ENCODE measurements at regions not wholly inside any gene's neighbourhood (a gene's known extent, or its start where the extent isn't known, plus 50 kb on each side); places are given as distances from the start of the nearest gene placed in this dataset.

DNA sequence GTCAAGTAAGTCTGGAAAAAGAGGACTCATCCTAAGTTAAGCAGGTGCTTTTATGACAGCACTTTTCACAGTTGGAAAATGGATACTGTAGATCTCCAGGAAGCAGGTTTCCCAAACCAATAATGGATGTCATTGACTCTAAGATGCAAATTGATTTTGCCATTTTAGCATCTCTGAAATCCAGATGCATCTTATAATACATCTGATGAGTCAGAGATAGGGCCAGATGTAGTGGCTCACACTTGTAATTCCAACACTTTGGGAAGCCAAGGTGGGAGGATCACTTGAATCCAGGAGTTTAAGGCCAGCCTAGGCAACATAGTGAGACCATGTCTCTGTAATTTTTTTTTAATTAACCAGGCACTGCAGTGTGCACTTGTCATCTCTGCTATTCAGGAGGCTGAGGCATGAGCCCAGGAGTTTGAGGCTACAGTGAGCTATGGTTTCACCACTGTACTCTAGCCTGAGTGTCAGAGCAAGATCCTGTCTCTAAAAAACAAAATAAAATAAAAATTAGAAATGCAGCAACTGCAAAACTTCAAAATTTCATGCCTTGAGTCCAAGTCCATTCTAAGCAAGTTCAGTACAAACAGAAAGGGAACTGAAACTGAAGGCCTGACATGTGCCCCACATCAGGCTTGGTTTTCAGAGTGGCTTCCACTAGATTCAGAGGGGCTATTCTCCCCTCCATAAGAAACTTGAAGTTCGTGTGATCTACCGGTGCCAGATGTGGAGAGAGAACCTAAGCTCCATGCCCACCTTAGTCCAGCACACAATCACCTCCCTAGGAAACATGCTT, 267.8 kb upstream of the NCKAP5 start:
- Histone ChIP-seq H3K4me1 (no peaks in the 10 kb centered on the region), H3K36me3 (ENCODE audit: control insufficient read depth, insufficient read depth, low read length) (no peaks in the 10 kb centered on the region), H3K27me3 (replicated peaks; ENCODE audit: control insufficient read depth, insufficient read depth, low read length) (no peaks in the 10 kb centered on the region), H3K4me3 (ENCODE audit: low read depth, low read length) (no peak overlapping the region), H3K9me3 (no peaks in the 10 kb centered on the region)
- ChIA-PET POLR2A (no interaction called here), CTCF (no interaction called here)
- BruUV-seq (replicated peaks): no TSS peak
- no peaks in the 10 kb centered on the region for H3K9me3 Mint-ChIP-seq (ENCODE audit: unreplicated experiment)
- H3K27me3 Mint-ChIP-seq (ENCODE audit: insufficient read depth, unreplicated experiment): no peaks in the 10 kb centered on the region
- H3K36me3 Mint-ChIP-seq (ENCODE audit: insufficient read depth, unreplicated experiment): no peaks in the 10 kb centered on the region
- no peak overlapping the region for H3K4me3 Mint-ChIP-seq (ENCODE audit: unreplicated experiment)
- intact Hi-C loops (cut with micrococcal nuclease; ENCODE audit: unreplicated experiment): no loop called here
- no peak for DNase-seq
- no peak overlapping the region for H3K27ac Mint-ChIP-seq (ENCODE audit: unreplicated experiment)
- TF ChIP-seq, protein P1, sequence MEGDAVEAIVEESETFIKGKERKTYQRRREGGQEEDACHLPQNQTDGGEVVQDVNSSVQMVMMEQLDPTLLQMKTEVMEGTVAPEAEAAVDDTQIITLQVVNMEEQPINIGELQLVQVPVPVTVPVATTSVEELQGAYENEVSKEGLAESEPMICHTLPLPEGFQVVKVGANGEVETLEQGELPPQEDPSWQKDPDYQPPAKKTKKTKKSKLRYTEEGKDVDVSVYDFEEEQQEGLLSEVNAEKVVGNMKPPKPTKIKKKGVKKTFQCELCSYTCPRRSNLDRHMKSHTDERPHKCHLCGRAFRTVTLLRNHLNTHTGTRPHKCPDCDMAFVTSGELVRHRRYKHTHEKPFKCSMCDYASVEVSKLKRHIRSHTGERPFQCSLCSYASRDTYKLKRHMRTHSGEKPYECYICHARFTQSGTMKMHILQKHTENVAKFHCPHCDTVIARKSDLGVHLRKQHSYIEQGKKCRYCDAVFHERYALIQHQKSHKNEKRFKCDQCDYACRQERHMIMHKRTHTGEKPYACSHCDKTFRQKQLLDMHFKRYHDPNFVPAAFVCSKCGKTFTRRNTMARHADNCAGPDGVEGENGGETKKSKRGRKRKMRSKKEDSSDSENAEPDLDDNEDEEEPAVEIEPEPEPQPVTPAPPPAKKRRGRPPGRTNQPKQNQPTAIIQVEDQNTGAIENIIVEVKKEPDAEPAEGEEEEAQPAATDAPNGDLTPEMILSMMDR (IDR thresholded peaks at IDR 0.05; ENCODE audit: insufficient read depth in 1 of 2, low read depth in 1 of 2, low read length in 1 of 2, severe bottlenecking in 1 of 2, unreplicated experiment in 1 of 2): no peak
- H3K4me1 Mint-ChIP-seq (ENCODE audit: low read depth, unreplicated experiment): no peaks in the 10 kb centered on the region

DNA sequence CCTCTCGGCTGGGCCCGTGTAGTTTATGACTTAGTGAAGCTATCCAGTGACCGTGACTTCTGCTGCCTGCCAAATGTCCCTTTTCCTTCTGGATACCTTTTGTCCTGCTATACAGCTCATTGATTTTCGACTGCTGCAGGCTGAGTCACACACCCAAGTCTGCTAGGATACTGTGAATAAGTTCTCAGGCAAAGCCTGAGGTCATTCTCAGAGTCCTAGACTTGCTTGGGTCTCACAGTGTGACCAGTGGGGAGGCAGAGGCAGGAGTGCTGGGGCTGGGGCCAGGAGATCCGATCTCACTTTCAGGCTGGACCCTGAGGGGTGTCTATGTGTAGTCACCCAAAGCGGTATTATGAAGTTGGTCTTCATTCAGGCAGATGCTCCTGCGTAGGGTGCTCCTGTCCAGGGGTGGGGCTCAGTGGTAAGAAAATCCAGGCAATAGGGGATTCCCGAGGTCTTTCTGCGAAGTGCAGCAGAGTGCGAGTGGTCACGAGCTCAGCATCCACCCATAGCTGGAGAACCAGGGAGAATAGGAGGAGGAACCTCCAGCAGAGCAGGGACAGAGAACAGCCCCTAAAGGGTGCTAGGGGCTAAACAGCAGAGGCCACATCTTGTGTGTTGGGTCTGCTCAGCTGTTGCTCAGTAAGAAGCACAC, 268.6 kb upstream of the NCKAP5 start:
- no peak for DNase-seq
- ChIA-PET CTCF (no interaction called here), POLR2A (no interaction called here)
- no peaks in the 10 kb centered on the region for H3K9me3 Mint-ChIP-seq (ENCODE audit: unreplicated experiment)
- no peaks in the 10 kb centered on the region for H3K36me3 Mint-ChIP-seq (ENCODE audit: insufficient read depth, unreplicated experiment)
- TF ChIP-seq, protein P1 (IDR thresholded peaks at IDR 0.05; ENCODE audit: insufficient read depth in 1 of 2, low read depth in 1 of 2, low read length in 1 of 2, severe bottlenecking in 1 of 2, unreplicated experiment in 1 of 2): no peak
- H3K4me3 Mint-ChIP-seq (ENCODE audit: unreplicated experiment): no peak overlapping the region
- no TSS peak for BruUV-seq (replicated peaks)
- no peak overlapping the region for H3K27ac Mint-ChIP-seq (ENCODE audit: unreplicated experiment)
- no peaks in the 10 kb centered on the region for H3K4me1 Mint-ChIP-seq (ENCODE audit: low read depth, unreplicated experiment)
- Histone ChIP-seq H3K4me1 (no peaks in the 10 kb centered on the region), H3K4me3 (ENCODE audit: low read depth, low read length) (no peak overlapping the region), H3K27me3 (replicated peaks; ENCODE audit: control insufficient read depth, insufficient read depth, low read length) (no peaks in the 10 kb centered on the region), H3K9me3 (no peaks in the 10 kb centered on the region), H3K36me3 (ENCODE audit: control insufficient read depth, insufficient read depth, low read length) (no peaks in the 10 kb centered on the region)
- no peaks in the 10 kb centered on the region for H3K27me3 Mint-ChIP-seq (ENCODE audit: insufficient read depth, unreplicated experiment)
- intact Hi-C loops (cut with micrococcal nuclease; ENCODE audit: unreplicated experiment): no loop called here

DNA sequence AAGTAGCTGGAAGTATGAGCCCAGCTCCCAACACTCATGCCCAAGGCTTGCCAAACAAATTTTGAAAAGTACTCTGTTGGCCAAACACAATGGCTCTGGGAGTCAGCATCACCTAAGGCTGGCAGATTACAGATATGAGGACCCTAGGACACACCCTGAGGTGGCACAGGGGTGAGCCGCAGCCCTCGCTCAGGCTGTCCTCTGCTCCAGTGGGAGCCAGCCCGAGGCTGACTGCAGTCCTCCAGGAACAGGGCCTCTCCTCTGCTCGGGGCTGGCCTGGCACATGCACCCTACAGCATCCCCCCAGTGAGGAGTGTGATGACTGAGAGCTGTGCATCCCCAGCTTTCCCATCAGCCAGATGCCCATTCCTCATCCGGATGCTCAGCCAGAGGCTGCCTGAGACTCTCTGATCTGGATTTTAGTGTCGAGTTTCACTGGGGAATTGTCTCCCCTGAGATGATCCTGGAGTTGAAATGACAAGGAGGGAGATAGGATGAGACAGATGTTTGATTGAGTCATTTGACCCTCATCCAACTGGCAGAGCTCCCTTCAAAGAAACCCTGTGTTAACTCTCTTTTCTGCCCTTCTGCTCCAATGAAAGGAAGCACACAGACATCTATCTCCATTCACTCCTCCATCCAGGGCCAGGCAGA, 269.3 kb upstream of the NCKAP5 start:
- POLR2A ChIA-PET: no interaction called here
- intact Hi-C loops (cut with micrococcal nuclease; ENCODE audit: unreplicated experiment): no loop called here
- Histone ChIP-seq H3K4me1 (no peaks in the 10 kb centered on the region), H3K27me3 (replicated peaks; ENCODE audit: control insufficient read depth, insufficient read depth, low read length) (no peaks in the 10 kb centered on the region), H3K36me3 (ENCODE audit: control insufficient read depth, insufficient read depth, low read length) (no peaks in the 10 kb centered on the region), H3K4me3 (ENCODE audit: low read depth, low read length) (no peak overlapping the region), H3K9me3 (no peaks in the 10 kb centered on the region)
- BruUV-seq (replicated peaks): no TSS peak
- H3K36me3 Mint-ChIP-seq (ENCODE audit: insufficient read depth, unreplicated experiment): no peaks in the 10 kb centered on the region
- CTCF ChIA-PET: no interaction called here
- TF ChIP-seq, protein P1 (IDR thresholded peaks at IDR 0.05; ENCODE audit: insufficient read depth in 1 of 2, low read depth in 1 of 2, low read length in 1 of 2, severe bottlenecking in 1 of 2, unreplicated experiment in 1 of 2): no peak
- H3K27me3 Mint-ChIP-seq (ENCODE audit: insufficient read depth, unreplicated experiment): no peaks in the 10 kb centered on the region
- H3K9me3 Mint-ChIP-seq (ENCODE audit: unreplicated experiment): no peaks in the 10 kb centered on the region
- no peak for DNase-seq
- no peak overlapping the region for H3K4me3 Mint-ChIP-seq (ENCODE audit: unreplicated experiment)
- H3K27ac Mint-ChIP-seq (ENCODE audit: unreplicated experiment): no peak overlapping the region
- H3K4me1 Mint-ChIP-seq (ENCODE audit: low read depth, unreplicated experiment): peaks cover 7% of the 10 kb centered on the region
